ENCODE measurements at regions not wholly inside any gene's neighbourhood (a gene's known extent, or its start where the extent isn't known, plus 50 kb on each side); places are given as distances from the start of the nearest gene placed in this dataset.
"Not testable (repeated sequence)": the region's sequence is repeated elsewhere in the genome, so short reads cannot be mapped to it uniquely, and the experiment has no call there.

DNA sequence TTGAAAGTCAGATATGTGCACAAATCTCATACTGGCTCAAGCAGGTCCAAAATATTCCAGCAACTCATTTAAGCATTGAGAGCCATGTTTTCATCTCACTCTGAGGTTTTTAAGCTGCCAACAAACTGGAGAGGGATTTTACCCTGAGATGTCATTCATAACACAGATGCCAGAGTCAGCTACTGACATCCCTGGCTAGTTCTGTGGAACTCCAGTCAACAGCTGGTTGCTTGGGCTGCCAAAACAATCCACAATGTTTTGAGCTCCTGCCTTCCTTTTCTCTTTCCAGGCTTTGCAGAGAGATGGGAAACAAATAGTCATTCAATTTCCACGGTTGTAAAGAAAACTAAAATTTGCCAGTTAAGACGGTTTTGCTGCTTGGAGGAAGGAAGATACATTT, 621.2 kb upstream of the FBXO33 start:
- H2BK120ac ChIP-seq (ENCODE audit: low read depth, low read length), result no peak overlapping the region
- H3K56ac ChIP-seq (ENCODE audit: low read length), result no peak overlapping the region
- no peak overlapping the region for H3K4me2 ChIP-seq (ENCODE audit: low read length)
- no peak overlapping the region for H4K5ac ChIP-seq (ENCODE audit: low read length)
- no peak overlapping the region for H3K4me3 ChIP-seq (ENCODE audit: low read length)
- H4K8ac ChIP-seq (ENCODE audit: low read depth, low read length), result no peak overlapping the region
- H2BK15ac ChIP-seq (replicated peaks; ENCODE audit: low read depth), result no peak overlapping the region
- H3K79me1 ChIP-seq (ENCODE audit: low read length), result no peaks in the 10 kb centered on the region
- H3K36me3 ChIP-seq (ENCODE audit: control insufficient read depth, insufficient read depth, low read length), result no peaks in the 10 kb centered on the region
- no peak overlapping the region for H2AK5ac ChIP-seq (ENCODE audit: low read length)
- DNase-seq, result no peak
- H3K4me1 ChIP-seq (ENCODE audit: control insufficient read depth, low read depth, low read length), result no peaks in the 10 kb centered on the region
- no peak overlapping the region for H3K18ac ChIP-seq (ENCODE audit: low read length)
- no peak overlapping the region for H3K27ac ChIP-seq (ENCODE audit: low read depth, low read length)
- WGBS (ENCODE audit: extremely low coverage, insufficient coverage, low lambda C conversion rate), result no CpG with 5 or more reads among the region's 2 CpGs
- no peak overlapping the region for H3K4ac ChIP-seq (ENCODE audit: low read depth, low read length)
- no peak overlapping the region for H3K9ac ChIP-seq (ENCODE audit: low read length)
- no peaks in the 10 kb centered on the region for H3K79me2 ChIP-seq (ENCODE audit: control insufficient read depth, insufficient read depth, low read length)
- no peak overlapping the region for H3K23ac ChIP-seq (ENCODE audit: low read length)
- H3K27me3 ChIP-seq (ENCODE audit: insufficient read depth, low read length, poor library complexity), result no peaks in the 10 kb centered on the region
- H2BK5ac ChIP-seq (ENCODE audit: low read length), result no peak overlapping the region

DNA sequence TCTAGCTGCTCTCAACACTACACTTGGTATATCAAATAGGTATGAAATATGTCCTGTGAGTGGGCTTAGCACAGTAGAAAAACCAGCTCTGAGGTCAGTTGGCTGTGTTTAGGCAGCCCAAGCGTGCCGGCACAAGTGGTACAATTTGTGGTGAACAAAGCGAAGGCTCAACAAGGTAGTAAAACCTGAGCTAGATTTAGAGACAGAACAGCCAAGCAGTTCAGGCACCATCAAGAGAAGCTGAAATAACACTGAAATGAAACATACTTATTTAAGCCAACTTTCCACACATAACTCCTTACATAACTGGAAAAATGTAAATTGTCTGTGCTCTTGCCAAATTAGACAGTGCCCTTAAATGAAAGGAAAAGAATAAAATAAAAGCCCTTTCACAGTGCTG, 596.8 kb upstream of the FBXO33 start:
- H3K4me1 ChIP-seq (ENCODE audit: control insufficient read depth, low read depth, low read length), result no peaks in the 10 kb centered on the region
- H3K4me3 ChIP-seq (ENCODE audit: low read length), result no peak overlapping the region
- no peak for DNase-seq
- no peak overlapping the region for H2BK15ac ChIP-seq (replicated peaks; ENCODE audit: low read depth)
- H3K79me1 ChIP-seq (ENCODE audit: low read length), result no peaks in the 10 kb centered on the region
- H3K4me2 ChIP-seq (ENCODE audit: low read length), result no peak overlapping the region
- H4K8ac ChIP-seq (ENCODE audit: low read depth, low read length), result no peak overlapping the region
- H3K23ac ChIP-seq (ENCODE audit: low read length), result peak overlapping the region; percentile 33
- no peaks in the 10 kb centered on the region for H3K36me3 ChIP-seq (ENCODE audit: control insufficient read depth, insufficient read depth, low read length)
- no peak overlapping the region for H2BK120ac ChIP-seq (ENCODE audit: low read depth, low read length)
- H4K5ac ChIP-seq (ENCODE audit: low read length), result no peak overlapping the region
- H3K27ac ChIP-seq (ENCODE audit: low read depth, low read length), result no peak overlapping the region
- H2BK5ac ChIP-seq (ENCODE audit: low read length), result no peak overlapping the region
- no peaks in the 10 kb centered on the region for H3K27me3 ChIP-seq (ENCODE audit: insufficient read depth, low read length, poor library complexity)
- H3K18ac ChIP-seq (ENCODE audit: low read length), result no peak overlapping the region
- no peak overlapping the region for H2AK5ac ChIP-seq (ENCODE audit: low read length)
- no peak overlapping the region for H3K56ac ChIP-seq (ENCODE audit: low read length)
- no peak overlapping the region for H3K9ac ChIP-seq (ENCODE audit: low read length)
- WGBS (ENCODE audit: extremely low coverage, insufficient coverage, low lambda C conversion rate), result no CpG with 5 or more reads among the region's 3 CpGs
- no peaks in the 10 kb centered on the region for H3K79me2 ChIP-seq (ENCODE audit: control insufficient read depth, insufficient read depth, low read length)
- no peak overlapping the region for H3K4ac ChIP-seq (ENCODE audit: low read depth, low read length)

GRCh38 chr14:40025101-40025500, 592.9 kb upstream of the FBXO33 start:
- no peak overlapping the region for H2BK120ac ChIP-seq (ENCODE audit: low read depth, low read length)
- no peak overlapping the region for H3K23ac ChIP-seq (ENCODE audit: low read length)
- H3K79me2 ChIP-seq (ENCODE audit: control insufficient read depth, insufficient read depth, low read length), result no peaks in the 10 kb centered on the region
- H3K4ac ChIP-seq (ENCODE audit: low read depth, low read length), result no peak overlapping the region
- H3K4me3 ChIP-seq (ENCODE audit: low read length), result no peak overlapping the region
- no peak overlapping the region for H2BK15ac ChIP-seq (replicated peaks; ENCODE audit: low read depth)
- H3K4me1 ChIP-seq (ENCODE audit: control insufficient read depth, low read depth, low read length), result no peaks in the 10 kb centered on the region
- H3K79me1 ChIP-seq (ENCODE audit: low read length), result no peaks in the 10 kb centered on the region
- H2BK5ac ChIP-seq (ENCODE audit: low read length), result no peak overlapping the region
- no peak overlapping the region for H3K27ac ChIP-seq (ENCODE audit: low read depth, low read length)
- no peaks in the 10 kb centered on the region for H3K27me3 ChIP-seq (ENCODE audit: insufficient read depth, low read length, poor library complexity)
- H3K36me3 ChIP-seq (ENCODE audit: control insufficient read depth, insufficient read depth, low read length), result no peaks in the 10 kb centered on the region
- H4K5ac ChIP-seq (ENCODE audit: low read length), result no peak overlapping the region
- H3K9ac ChIP-seq (ENCODE audit: low read length), result no peak overlapping the region
- no peak overlapping the region for H3K18ac ChIP-seq (ENCODE audit: low read length)
- H3K56ac ChIP-seq (ENCODE audit: low read length), result no peak overlapping the region
- WGBS (ENCODE audit: extremely low coverage, insufficient coverage, low lambda C conversion rate), result no CpG with 5 or more reads among the region's 2 CpGs
- DNase-seq, result no peak
- no peak overlapping the region for H3K4me2 ChIP-seq (ENCODE audit: low read length)
- H2AK5ac ChIP-seq (ENCODE audit: low read length), result no peak overlapping the region
- H4K8ac ChIP-seq (ENCODE audit: low read depth, low read length), result no peak overlapping the region

- no CpG with 5 or more reads among the region's 3 CpGs for WGBS (ENCODE audit: extremely low coverage, insufficient coverage, low lambda C conversion rate)
- Histone ChIP-seq H3K9ac (ENCODE audit: low read length) (no peak overlapping the region), H3K23ac (ENCODE audit: low read length) (no peak overlapping the region), H3K79me1 (ENCODE audit: low read length) (no peaks in the 10 kb centered on the region), H2BK5ac (ENCODE audit: low read length) (no peak overlapping the region), H2BK120ac (ENCODE audit: low read depth, low read length) (no peak overlapping the region), H3K27me3 (ENCODE audit: insufficient read depth, low read length, poor library complexity) (no peaks in the 10 kb centered on the region), H3K4me1 (ENCODE audit: control insufficient read depth, low read depth, low read length) (no peaks in the 10 kb centered on the region), H2BK15ac (replicated peaks; ENCODE audit: low read depth) (no peak overlapping the region), H4K5ac (ENCODE audit: low read length) (no peak overlapping the region), H3K79me2 (ENCODE audit: control insufficient read depth, insufficient read depth, low read length) (no peaks in the 10 kb centered on the region), H3K4ac (ENCODE audit: low read depth, low read length) (no peak overlapping the region), H4K8ac (ENCODE audit: low read depth, low read length) (no peak overlapping the region), H2AK5ac (ENCODE audit: low read length) (no peak overlapping the region), H3K4me3 (ENCODE audit: low read length) (no peak overlapping the region), H3K27ac (ENCODE audit: low read depth, low read length) (no peak overlapping the region), H3K36me3 (ENCODE audit: control insufficient read depth, insufficient read depth, low read length) (no peaks in the 10 kb centered on the region), H3K18ac (ENCODE audit: low read length) (no peak overlapping the region), H3K4me2 (ENCODE audit: low read length) (no peak overlapping the region), H3K56ac (ENCODE audit: low read length) (no peak overlapping the region)
- no peak for DNase-seq
Observed at GRCh38 chr14:40010961-40011360, 578.7 kb upstream of the FBXO33 start.

DNA sequence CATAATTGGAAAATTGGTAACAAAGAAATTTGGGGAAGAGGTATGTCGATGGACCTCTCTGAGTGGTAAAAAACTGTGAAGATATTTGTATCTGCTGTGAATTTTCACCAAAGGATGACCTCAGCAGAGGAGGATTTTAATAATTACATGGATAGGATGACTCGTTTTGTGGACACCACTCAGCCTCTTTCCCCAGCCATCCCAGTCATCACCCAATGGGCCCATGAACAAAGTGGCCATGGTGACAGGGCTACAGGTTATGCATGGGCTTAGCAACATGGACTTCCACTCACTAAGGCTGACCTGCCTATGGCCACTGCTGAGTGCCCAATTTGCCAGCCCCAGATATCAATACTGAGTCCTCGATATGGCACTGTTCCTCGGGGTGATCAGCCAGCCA, 577.5 kb upstream of the FBXO33 start:
- Histone ChIP-seq H3K4me1 (ENCODE audit: control insufficient read depth, low read depth, low read length) (no peaks in the 10 kb centered on the region), H2BK5ac (ENCODE audit: low read length) (no peak overlapping the region), H3K4me3 (ENCODE audit: low read length) (no peak overlapping the region), H3K4ac (ENCODE audit: low read depth, low read length) (no peak overlapping the region), H3K27me3 (ENCODE audit: insufficient read depth, low read length, poor library complexity) (no peaks in the 10 kb centered on the region), H3K56ac (ENCODE audit: low read length) (no peak overlapping the region), H2BK15ac (replicated peaks; ENCODE audit: low read depth) (no peak overlapping the region), H3K79me1 (ENCODE audit: low read length) (no peaks in the 10 kb centered on the region), H3K79me2 (ENCODE audit: control insufficient read depth, insufficient read depth, low read length) (no peaks in the 10 kb centered on the region), H3K9ac (ENCODE audit: low read length) (no peak overlapping the region), H3K18ac (ENCODE audit: low read length) (no peak overlapping the region), H2AK5ac (ENCODE audit: low read length) (no peak overlapping the region), H4K8ac (ENCODE audit: low read depth, low read length) (no peak overlapping the region), H3K36me3 (ENCODE audit: control insufficient read depth, insufficient read depth, low read length) (no peaks in the 10 kb centered on the region), H3K23ac (ENCODE audit: low read length) (no peak overlapping the region), H2BK120ac (ENCODE audit: low read depth, low read length) (no peak overlapping the region), H3K4me2 (ENCODE audit: low read length) (no peak overlapping the region), H3K27ac (ENCODE audit: low read depth, low read length) (no peak overlapping the region), H4K5ac (ENCODE audit: low read length) (no peak overlapping the region)
- no peak for DNase-seq
- no CpG with 5 or more reads among the region's 4 CpGs for WGBS (ENCODE audit: extremely low coverage, insufficient coverage, low lambda C conversion rate)

GRCh38 chr14:40008345-40008744, 576.1 kb upstream of the FBXO33 start:
- not testable (repeated sequence) for H3K4ac ChIP-seq (ENCODE audit: low read depth, low read length); H3K27me3 ChIP-seq (ENCODE audit: insufficient read depth, low read length, poor library complexity); H3K23ac ChIP-seq (ENCODE audit: low read length); H2BK120ac ChIP-seq (ENCODE audit: low read depth, low read length); H2AK5ac ChIP-seq (ENCODE audit: low read length); H2BK5ac ChIP-seq (ENCODE audit: low read length); H3K36me3 ChIP-seq (ENCODE audit: control insufficient read depth, insufficient read depth, low read length); H4K5ac ChIP-seq (ENCODE audit: low read length); H3K18ac ChIP-seq (ENCODE audit: low read length); H3K4me3 ChIP-seq (ENCODE audit: low read length); H3K4me1 ChIP-seq (ENCODE audit: control insufficient read depth, low read depth, low read length); H3K4me2 ChIP-seq (ENCODE audit: low read length); H3K79me1 ChIP-seq (ENCODE audit: low read length); H3K56ac ChIP-seq (ENCODE audit: low read length); H2BK15ac ChIP-seq (replicated peaks; ENCODE audit: low read depth); DNase-seq; H3K27ac ChIP-seq (ENCODE audit: low read depth, low read length); H4K8ac ChIP-seq (ENCODE audit: low read depth, low read length); H3K9ac ChIP-seq (ENCODE audit: low read length); H3K79me2 ChIP-seq (ENCODE audit: control insufficient read depth, insufficient read depth, low read length)
- no CpG with 5 or more reads among the region's 2 CpGs for WGBS (ENCODE audit: extremely low coverage, insufficient coverage, low lambda C conversion rate)

Data from mesendoderm (in vitro differentiated cells).